GM19193 (cell line): ENCODE measurements at regions not wholly inside any gene's neighbourhood (a gene's known extent, or its start where the extent isn't known, plus 50 kb on each side); places are given as distances from the start of the nearest gene placed in this dataset.

Experiments
- POLR2A ChIP-seq: IDR thresholded peaks from 4 replicates; pipeline ENCODE4 v1.6.1; 2011; ENCODE audit not compliant: insufficient read depth, insufficient read length; ENCODE audit errors: extremely low read depth

DNA sequence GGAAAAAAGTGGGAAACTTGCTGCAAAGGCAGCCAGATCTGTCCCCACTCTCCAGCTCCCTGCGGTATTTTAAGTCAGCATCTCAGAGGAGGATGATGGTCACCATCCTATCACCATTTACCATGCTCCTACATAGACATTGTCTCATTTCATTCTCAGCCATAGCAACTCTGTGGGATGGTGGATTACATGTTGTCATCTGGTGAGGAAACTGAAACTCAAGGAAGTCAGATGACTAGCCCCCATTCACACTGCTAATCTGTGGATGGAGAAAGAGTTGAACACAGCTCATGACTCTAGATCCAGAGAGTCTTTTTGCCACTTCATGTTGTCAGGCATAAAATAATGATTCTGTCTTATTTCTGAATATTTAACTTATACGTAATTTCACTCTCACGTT is 323.5 kb downstream of the PTTG2 start:
- no peak for TF ChIP-seq POLR2A

DNA sequence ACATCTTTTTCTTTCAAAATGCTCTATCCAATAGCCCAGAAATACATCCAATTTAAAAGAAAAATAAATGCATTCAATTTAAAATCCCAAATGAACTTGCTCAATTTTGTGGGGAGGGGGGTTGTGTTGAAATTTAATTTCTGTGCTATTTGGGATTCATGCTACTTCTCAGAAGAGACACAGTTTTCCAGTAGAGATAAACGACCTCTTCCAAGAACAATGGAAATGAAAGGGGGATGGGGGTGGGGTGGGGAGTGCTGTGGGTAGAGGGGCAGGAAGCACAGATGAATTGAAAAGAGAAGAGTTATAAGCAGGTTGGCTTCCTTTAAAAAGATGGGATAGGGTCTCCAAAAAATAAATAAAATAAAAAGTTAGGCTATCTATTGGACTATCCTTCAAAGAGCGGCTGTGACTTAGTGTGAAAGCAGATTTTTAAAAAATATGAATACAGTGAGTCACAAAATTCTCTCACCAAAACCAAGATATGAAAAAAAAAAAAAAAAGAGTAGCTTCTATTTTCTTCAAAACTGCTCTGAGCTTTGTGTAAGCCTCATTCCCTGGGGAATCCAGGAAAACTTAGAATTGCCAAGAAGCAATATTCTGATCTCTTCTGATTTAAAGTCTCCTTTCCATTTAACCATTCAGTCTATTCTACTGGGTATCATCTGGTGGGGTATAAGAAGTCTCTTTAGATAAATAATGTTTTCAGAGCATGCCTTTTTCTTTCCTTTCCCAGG is 324.3 kb downstream of the PTTG2 start:
- TF ChIP-seq POLR2A = no peak

GRCh38 chr4:38287101-38287851 is 327.1 kb downstream of the PTTG2 start:
- no peak for TF ChIP-seq POLR2A

DNA sequence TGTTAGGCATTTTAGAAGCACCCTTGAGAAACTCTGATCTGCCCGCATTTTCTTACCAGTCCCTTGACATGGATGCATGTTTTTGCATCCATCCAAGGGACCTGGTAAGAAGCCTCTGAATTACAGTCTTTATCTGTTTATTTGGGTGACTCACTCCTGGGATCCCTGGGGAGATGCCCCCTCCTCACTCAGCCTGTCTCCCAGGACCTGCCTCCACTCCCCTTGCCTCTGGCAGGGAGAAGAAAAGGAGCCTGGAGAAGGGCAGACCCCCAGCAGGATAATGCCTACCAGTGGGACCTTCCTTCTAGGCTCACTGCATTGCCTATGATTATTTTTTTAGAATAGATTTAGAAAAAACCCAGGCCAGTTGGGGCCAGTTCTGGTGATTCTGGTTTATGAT is 329.4 kb downstream of the PTTG2 start:
- TF ChIP-seq POLR2A = no peak

DNA sequence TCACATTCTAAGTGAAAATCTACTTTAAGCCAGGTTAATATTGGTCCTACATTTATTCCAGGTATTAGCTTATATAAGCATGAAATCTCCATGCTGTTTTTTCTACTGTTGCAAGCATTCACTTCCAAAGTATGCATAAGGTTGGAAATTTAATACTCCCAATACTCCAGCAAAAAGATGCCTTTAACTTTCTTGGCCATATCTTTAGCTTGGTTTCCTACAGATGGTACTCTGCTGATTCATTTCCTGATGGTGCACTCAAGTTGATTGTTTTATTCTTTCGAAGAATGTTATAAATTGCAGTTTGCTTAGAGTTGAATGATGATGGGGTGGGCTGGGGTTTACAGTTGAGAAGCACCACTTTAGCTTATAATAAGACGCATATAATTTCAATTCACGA is 330.2 kb downstream of the PTTG2 start:
- TF ChIP-seq POLR2A = no peak

DNA sequence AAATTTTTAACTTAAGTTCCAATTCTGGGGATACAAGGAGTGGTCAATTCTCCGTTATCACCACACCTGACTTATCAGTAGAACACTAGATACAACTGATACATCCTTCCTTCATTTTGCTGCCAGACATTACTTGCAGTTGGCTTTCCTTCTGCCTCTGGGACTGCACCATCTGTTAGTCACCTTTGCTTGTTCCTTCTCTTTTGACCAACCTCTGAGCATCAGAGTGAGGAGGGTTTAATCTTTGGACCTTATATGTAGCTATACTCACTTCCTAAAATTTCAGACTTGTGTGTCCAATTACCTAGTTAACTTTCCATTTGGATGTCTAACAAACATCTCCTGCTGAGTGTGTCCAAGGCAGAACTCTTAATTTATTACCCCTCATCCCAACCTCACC is 330.7 kb downstream of the PTTG2 start:
- TF ChIP-seq POLR2A = no peak

- no peak for TF ChIP-seq POLR2A
Observed at GRCh38 chr4:38292529-38292928, 332.3 kb downstream of the PTTG2 start.

DNA sequence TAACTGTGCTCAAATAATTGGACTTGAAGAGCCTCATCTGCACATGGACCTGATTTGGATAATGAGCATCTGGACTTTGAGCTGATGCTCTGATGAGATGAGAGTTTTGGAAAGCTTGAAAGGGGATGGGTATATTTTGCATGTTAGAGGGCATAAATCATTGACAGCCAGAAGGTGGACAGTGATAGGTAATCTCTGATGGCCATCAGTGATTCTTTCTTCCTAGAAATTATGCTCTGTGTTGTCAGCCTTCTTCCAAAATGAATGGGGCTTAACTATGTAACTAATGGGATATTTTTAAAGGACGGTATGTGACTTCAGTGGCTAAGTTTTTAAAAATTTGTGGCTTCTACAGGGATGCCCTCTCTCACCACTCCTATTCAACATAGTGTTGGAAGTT is 334.0 kb downstream of the PTTG2 start:
- TF ChIP-seq POLR2A = no peak

DNA sequence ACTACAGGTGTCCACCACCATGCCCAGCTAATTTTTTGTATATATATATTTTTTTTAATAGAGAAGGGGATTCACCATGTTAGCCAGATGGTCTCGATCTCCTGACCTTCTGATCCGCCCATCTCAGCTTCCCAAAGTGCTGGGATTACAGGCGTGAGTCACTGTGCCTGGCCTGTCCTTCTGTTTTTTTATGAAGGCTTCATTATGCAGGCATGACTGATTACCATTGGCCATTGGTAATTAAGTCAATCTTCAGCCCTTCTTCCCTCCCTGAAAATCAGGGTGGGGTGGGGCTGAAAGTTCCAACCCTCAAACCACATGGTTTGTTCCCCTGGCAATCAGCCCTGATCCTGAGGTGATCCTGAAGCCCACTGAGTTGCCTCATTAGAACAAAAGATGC is 336.9 kb downstream of the PTTG2 start:
- no peak for TF ChIP-seq POLR2A

- no peak for TF ChIP-seq POLR2A
Observed at GRCh38 chr4:38298868-38299713, 338.9 kb downstream of the PTTG2 start.

DNA sequence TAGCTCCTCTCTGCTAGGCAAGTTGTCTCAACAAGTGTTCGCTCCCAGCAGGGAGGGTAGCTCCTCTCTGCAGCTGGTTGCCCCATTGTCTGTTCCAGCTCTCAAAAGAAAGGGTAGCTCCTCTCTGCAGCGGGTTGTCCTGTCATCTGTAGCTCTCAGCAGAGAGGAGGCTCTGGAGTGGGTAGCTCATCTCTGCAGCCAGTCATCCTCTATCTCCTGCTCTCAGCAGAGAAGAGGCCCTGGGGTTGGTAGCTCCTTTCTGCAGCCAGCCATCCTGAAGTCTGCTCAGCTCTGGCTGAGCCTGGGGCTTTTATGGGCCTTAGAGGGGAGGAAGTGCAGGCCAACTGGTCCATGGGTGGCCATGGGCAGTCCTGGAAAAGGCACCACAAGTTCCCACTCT is 342.7 kb downstream of the PTTG2 start:
- TF ChIP-seq POLR2A = no peak

DNA sequence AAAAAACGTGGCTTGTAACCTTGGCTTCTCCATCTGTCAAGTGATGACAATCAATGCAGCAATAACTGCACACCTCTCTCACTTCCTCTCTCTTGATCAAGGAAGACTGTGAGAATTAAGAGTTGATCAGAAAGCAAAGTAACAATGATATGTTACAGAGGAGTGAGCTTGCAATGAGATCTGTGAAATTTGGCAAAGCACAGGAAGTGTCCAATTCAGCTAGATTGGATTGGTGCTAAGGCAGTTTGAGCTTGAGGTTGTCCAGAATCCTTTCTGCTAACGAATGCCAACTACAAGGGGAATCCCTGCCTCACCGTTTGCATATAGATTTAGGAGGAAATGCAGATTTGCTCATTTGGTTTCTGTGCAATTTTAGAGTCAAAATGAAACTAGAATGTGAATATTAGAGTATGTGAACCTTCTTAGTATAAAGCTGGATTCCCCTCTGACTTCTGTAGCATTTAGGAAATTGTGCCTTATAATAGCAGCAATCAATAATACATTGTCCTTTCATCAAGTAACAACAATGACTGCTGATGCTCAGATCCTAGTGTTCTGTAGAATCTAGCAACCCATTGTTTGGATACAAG is 346.4 kb downstream of the PTTG2 start:
- TF ChIP-seq POLR2A = no peak

DNA sequence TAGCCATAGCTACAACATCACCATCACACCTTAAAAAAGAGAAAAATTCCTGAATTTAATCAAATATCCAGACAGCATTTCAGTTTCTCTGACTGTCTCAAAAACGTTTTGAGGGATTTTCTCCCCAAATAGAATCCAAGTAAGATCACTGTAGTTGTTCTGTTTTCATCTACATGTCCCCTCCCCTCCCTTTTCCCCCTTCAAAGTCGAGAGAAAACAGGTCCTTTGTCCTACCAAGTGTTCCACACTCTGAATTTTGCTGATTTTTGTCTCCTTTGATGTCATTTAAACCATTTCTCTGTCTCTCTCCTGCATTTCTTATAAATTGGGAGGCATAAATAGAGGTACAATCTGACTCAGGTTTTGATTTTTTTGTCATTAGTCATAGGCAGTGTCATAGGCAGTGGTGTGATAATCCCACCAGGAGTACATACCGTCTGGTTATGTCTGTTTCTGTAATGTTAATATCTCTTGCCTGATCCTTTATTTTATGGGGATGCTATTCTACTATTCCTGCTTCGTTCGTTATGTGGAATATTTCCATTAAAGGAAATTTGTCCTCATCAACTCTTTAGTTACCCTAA is 348.6 kb downstream of the PTTG2 start:
- no peak for TF ChIP-seq POLR2A

GRCh38 chr4:38309471-38309870 is 349.3 kb downstream of the PTTG2 start:
- TF ChIP-seq POLR2A = no peak
